DOHH2 (cell line): ENCODE measurements at regions not wholly inside any gene's neighbourhood (a gene's known extent, or its start where the extent isn't known, plus 50 kb on each side); places are given as distances from the start of the nearest gene placed in this dataset.

Experiments
- H3F3A ChIP-seq: fragments of 200-600 bp; sonication (generic), shearing (Covaris generic); 2 replicates; pipeline ENCODE4 v1.6.0; 2016; ENCODE audit warnings: antibody characterized with exemption, mild to moderate bottlenecking; ENCODE audit not compliant: control insufficient read depth, insufficient read depth
- H3K27ac ChIP-seq: fragments of 200-600 bp; sonication (generic); 2 replicates; pipeline ENCODE4 v1.5.1; 2014; ENCODE audit warnings: low read depth, mild to moderate bottlenecking, low read length, moderate library complexity
- H3K27me3 ChIP-seq: fragments of 200-600 bp; sonication (generic); 2 replicates; pipeline ENCODE4 v1.6.1; 2014; ENCODE audit warnings: mild to moderate bottlenecking, low read length, mixed read lengths; ENCODE audit not compliant: control insufficient read depth
- H3K36me3 ChIP-seq: fragments of 200-600 bp; sonication (generic); 2 replicates; pipeline ENCODE4 v1.6.1; 2014; ENCODE audit warnings: mild to moderate bottlenecking, low read length, moderate library complexity, mixed read lengths; ENCODE audit not compliant: control insufficient read depth
- H3K4me1 ChIP-seq: fragments of 200-600 bp; sonication (generic); 2 replicates; pipeline ENCODE4 v1.6.1; 2014; ENCODE audit warnings: mild to moderate bottlenecking, low read length, mixed read lengths; ENCODE audit not compliant: control insufficient read depth
- H3K4me2 ChIP-seq: fragments of 200-600 bp; sonication (generic); 2 replicates; pipeline ENCODE4 v1.6.0; 2014; ENCODE audit warnings: mild to moderate bottlenecking, low read length, moderate library complexity
- H3K4me3 ChIP-seq: fragments of 200-600 bp; sonication (generic); 2 replicates; pipeline ENCODE4 v1.5.1; 2014; ENCODE audit warnings: mild to moderate bottlenecking, low read length, mixed read lengths
- H3K79me2 ChIP-seq: fragments of 200-600 bp; sonication (generic); 2 replicates; pipeline ENCODE4 v1.6.1; 2014; ENCODE audit warnings: mild to moderate bottlenecking, low read length, mixed read lengths; ENCODE audit not compliant: control insufficient read depth
- H3K9me2 ChIP-seq: fragments of 200-600 bp; sonication (generic); replicated peaks from 2 replicates; pipeline ENCODE4 v1.6.1; 2014; ENCODE audit warnings: mild to moderate bottlenecking, low read length, mixed read lengths; ENCODE audit not compliant: control insufficient read depth
- H3K9me3 ChIP-seq: fragments of 200-600 bp; sonication (generic); 2 replicates; pipeline ENCODE4 v1.6.1; 2014; ENCODE audit warnings: antibody characterized with exemption, low read length, mixed read lengths; ENCODE audit not compliant: control insufficient read depth, insufficient read depth
- H4K20me1 ChIP-seq: fragments of 200-600 bp; sonication (generic); 2 replicates; pipeline ENCODE4 v1.6.0; 2014; ENCODE audit warnings: low read depth, mild to moderate bottlenecking, antibody characterized with exemption, low read length, moderate library complexity; ENCODE audit not compliant: control insufficient read depth, insufficient read depth
- CTCF ChIP-seq: fragments of 200-600 bp; sonication (generic); IDR thresholded peaks from one replicate; pipeline ENCODE4 v1.5.1; 2014; ENCODE audit warnings: antibody characterized with exemption, mild to moderate bottlenecking, low read depth, low read length; ENCODE audit not compliant: poor library complexity, severe bottlenecking
- EZH2phosphoT487 ChIP-seq: fragments of 200-600 bp; sonication (generic); IDR thresholded peaks from 2 replicates; pipeline ENCODE4 v1.6.1; 2017; ENCODE audit warnings: borderline replicate concordance, mild to moderate bottlenecking, antibody characterized with exemption, low read length, moderate library complexity, mixed read lengths

- H3F3A ChIP-seq, result no peaks in the 10 kb centered on the region
- no peaks in the 10 kb centered on the region for H3K36me3 ChIP-seq
- H3K4me3 ChIP-seq, result no peak overlapping the region
- H3K9me2 ChIP-seq, result no peaks in the 10 kb centered on the region
- no peaks in the 10 kb centered on the region for H3K79me2 ChIP-seq
- H3K4me1 ChIP-seq, result no peaks in the 10 kb centered on the region
- no peak overlapping the region for H3K27ac ChIP-seq
- H4K20me1 ChIP-seq, result no peaks in the 10 kb centered on the region
- H3K27me3 ChIP-seq, result no peaks in the 10 kb centered on the region
- TF ChIP-seq CTCF (no peak), EZH2phosphoT487 (no peak)
- no peak overlapping the region for H3K4me2 ChIP-seq
- no peaks in the 10 kb centered on the region for H3K9me3 ChIP-seq
Observed at GRCh38 chr10:130338636-130339024, 202.4 kb downstream of the GLRX3 start.

GRCh38 chr10:130339091-130339490 is 202.9 kb downstream of the GLRX3 start:
- Histone ChIP-seq H3K4me2 (no peak overlapping the region), H3K36me3 (no peaks in the 10 kb centered on the region), H3K4me1 (no peaks in the 10 kb centered on the region), H4K20me1 (no peaks in the 10 kb centered on the region), H3K9me3 (no peaks in the 10 kb centered on the region), H3K4me3 (no peak overlapping the region), H3K27me3 (no peaks in the 10 kb centered on the region), H3F3A (no peaks in the 10 kb centered on the region), H3K27ac (no peak overlapping the region), H3K9me2 (no peaks in the 10 kb centered on the region), H3K79me2 (no peaks in the 10 kb centered on the region)
- TF ChIP-seq CTCF (no peak), EZH2phosphoT487 (no peak)

GRCh38 chr10:130339911-130340310 is 203.7 kb downstream of the GLRX3 start:
- Histone ChIP-seq H3K9me3 (no peaks in the 10 kb centered on the region), H3K79me2 (no peaks in the 10 kb centered on the region), H3K4me2 (no peak overlapping the region), H3K4me1 (no peaks in the 10 kb centered on the region), H3K36me3 (no peaks in the 10 kb centered on the region), H4K20me1 (no peaks in the 10 kb centered on the region), H3K27me3 (no peaks in the 10 kb centered on the region), H3K4me3 (no peak overlapping the region), H3K27ac (no peak overlapping the region), H3F3A (no peaks in the 10 kb centered on the region), H3K9me2 (no peaks in the 10 kb centered on the region)
- no peak for TF ChIP-seq CTCF

GRCh38 chr10:130340816-130341215 is 204.6 kb downstream of the GLRX3 start:
- no peaks in the 10 kb centered on the region for H4K20me1 ChIP-seq
- H3K36me3 ChIP-seq, result no peaks in the 10 kb centered on the region
- H3K4me1 ChIP-seq, result no peaks in the 10 kb centered on the region
- H3K27me3 ChIP-seq, result no peaks in the 10 kb centered on the region
- H3K27ac ChIP-seq, result no peak overlapping the region
- no peak overlapping the region for H3K4me2 ChIP-seq
- H3K79me2 ChIP-seq, result no peaks in the 10 kb centered on the region
- no peaks in the 10 kb centered on the region for H3K9me3 ChIP-seq
- H3F3A ChIP-seq, result no peaks in the 10 kb centered on the region
- TF ChIP-seq EZH2phosphoT487 (no peak), CTCF (no peak)
- no peaks in the 10 kb centered on the region for H3K9me2 ChIP-seq
- no peak overlapping the region for H3K4me3 ChIP-seq
